Neural cell (in vitro differentiated cells): ENCODE measurements at regions not wholly inside any gene's neighbourhood (a gene's known extent, or its start where the extent isn't known, plus 50 kb on each side); places are given as distances from the start of the nearest gene placed in this dataset.

Experiments used
- H2AFZ ChIP-seq: fragments of 200-600, 300-800 bp; sonication (generic), shearing (Covaris generic); 2 replicates; pipeline ENCODE4 v1.6.0; 2014; ENCODE audit warnings: low read depth, mild to moderate bottlenecking, antibody characterized with exemption, low read length, moderate library complexity
- H3F3A ChIP-seq: fragments of 200-600 bp; shearing (Covaris generic); 2 replicates; pipeline ENCODE4 v1.6.1; 2016; ENCODE audit warnings: mild to moderate bottlenecking, moderate library complexity, mixed read lengths, antibody characterized with exemption, low read length; ENCODE audit not compliant: insufficient read depth, poor library complexity, severe bottlenecking
- H3K27ac ChIP-seq: fragments of 200-600, 300-800 bp; sonication (generic), shearing (Covaris generic); 2 replicates; pipeline ENCODE4 v1.5.1; 2014; ENCODE audit warnings: mild to moderate bottlenecking, low read length, moderate library complexity
- H3K27me3 ChIP-seq: fragments of 300-800, 200-600 bp; sonication (generic), shearing (Covaris generic); 2 replicates; pipeline ENCODE4 v1.6.0; 2014; ENCODE audit warnings: mild to moderate bottlenecking, low read depth, low read length, moderate library complexity; ENCODE audit not compliant: insufficient read depth
- H3K36me3 ChIP-seq: fragments of 300-800, 200-600 bp; sonication (generic), shearing (Covaris generic); 2 replicates; pipeline ENCODE4 v1.5.1; 2014; ENCODE audit warnings: mild to moderate bottlenecking, antibody characterized with exemption, low read length, moderate library complexity; ENCODE audit not compliant: insufficient read depth
- H3K4me2 ChIP-seq: fragments of 300-800, 200-600 bp; sonication (generic), shearing (Covaris generic); 2 replicates; pipeline ENCODE4 v1.6.0; 2014; ENCODE audit warnings: mild to moderate bottlenecking, low read length
- H3K4me3 ChIP-seq: fragments of 300-800, 200-600 bp; sonication (generic), shearing (Covaris generic); 2 replicates; pipeline ENCODE4 v1.5.1; 2014; ENCODE audit warnings: mild to moderate bottlenecking, low read length, moderate library complexity
- H3K79me2 ChIP-seq: fragments of 200-600 bp; shearing (Covaris generic); replicated peaks from 2 replicates; pipeline ENCODE4 v1.6.0; 2014; ENCODE audit warnings: mild to moderate bottlenecking, low read length, moderate library complexity; ENCODE audit not compliant: insufficient read depth
- H3K9ac ChIP-seq: fragments of 300-800, 200-600 bp; sonication (generic), shearing (Covaris generic); 2 replicates; pipeline ENCODE4 v1.6.1; 2016; ENCODE audit warnings: mild to moderate bottlenecking, low read length, mixed read lengths
- H3K9me2 ChIP-seq: fragments of 200-600 bp; shearing (Covaris generic); 2 replicates; pipeline ENCODE4 v1.6.1; 2016; ENCODE audit warnings: mild to moderate bottlenecking, low read length, mixed read lengths; ENCODE audit not compliant: insufficient read depth
- H3K9me3 ChIP-seq: fragments of 200-600, 300-800 bp; sonication (generic), shearing (Covaris generic); 2 replicates; pipeline ENCODE4 v1.6.1; 2016; ENCODE audit warnings: mild to moderate bottlenecking, mixed run types, low read length, moderate library complexity, mixed read lengths
- H4K20me1 ChIP-seq: fragments of 200-600 bp; shearing (Covaris generic); 2 replicates; pipeline ENCODE4 v1.6.1; 2016; ENCODE audit warnings: mild to moderate bottlenecking, mixed run types; ENCODE audit not compliant: insufficient read depth
- EP300 ChIP-seq: fragments of 450-650 bp; conservative IDR thresholded peaks from 2 replicates; pipeline ENCODE4 v1.6.1; 2014; ENCODE audit warnings: antibody characterized with exemption, mild to moderate bottlenecking, moderate library complexity; ENCODE audit not compliant: poor library complexity, severe bottlenecking
- EZH2 ChIP-seq: fragments of 200-600, 300-800 bp; shearing (Covaris generic), sonication (generic); IDR thresholded peaks from 2 replicates; pipeline ENCODE4 v1.6.1; 2014; ENCODE audit warnings: antibody characterized with exemption, low read length, borderline replicate concordance, mild to moderate bottlenecking; ENCODE audit not compliant: insufficient read depth, poor library complexity, severe bottlenecking
- MXI1 ChIP-seq: fragments of 450-650 bp; conservative IDR thresholded peaks from 2 replicates; pipeline ENCODE4 v1.6.1; 2014; ENCODE audit warnings: antibody characterized with exemption, mild to moderate bottlenecking; ENCODE audit not compliant: poor library complexity, severe bottlenecking
- POLR2AphosphoS5 ChIP-seq: IDR thresholded peaks from 2 replicates; pipeline ENCODE4 v1.6.1; 2012
- RAD21 ChIP-seq: fragments of 450-650 bp; conservative IDR thresholded peaks from 2 replicates; pipeline ENCODE4 v1.6.1; 2014; ENCODE audit warnings: antibody characterized with exemption, mild to moderate bottlenecking, moderate library complexity
- SMC3 ChIP-seq: fragments of 450-650 bp; conservative IDR thresholded peaks from 2 replicates; pipeline ENCODE4 v1.6.1; 2014; ENCODE audit warnings: antibody characterized with exemption, mild to moderate bottlenecking, moderate library complexity; ENCODE audit not compliant: poor library complexity
- TAF1 ChIP-seq: IDR thresholded peaks from 2 replicates; pipeline ENCODE4 v1.6.1; 2012; ENCODE audit warnings: low read depth
- TF ChIP-seq, protein P1 (sequence below): IDR thresholded peaks from 2 replicates; pipeline ENCODE4 v1.6.1; 2012; ENCODE audit warnings: borderline replicate concordance
- TF ChIP-seq, protein P2 (sequence below): fragments of 450-650 bp; IDR thresholded peaks from 2 replicates; pipeline ENCODE4 v1.5.1; 2014; ENCODE audit warnings: antibody characterized with exemption, mild to moderate bottlenecking, moderate library complexity; ENCODE audit not compliant: poor library complexity, severe bottlenecking

DNA sequence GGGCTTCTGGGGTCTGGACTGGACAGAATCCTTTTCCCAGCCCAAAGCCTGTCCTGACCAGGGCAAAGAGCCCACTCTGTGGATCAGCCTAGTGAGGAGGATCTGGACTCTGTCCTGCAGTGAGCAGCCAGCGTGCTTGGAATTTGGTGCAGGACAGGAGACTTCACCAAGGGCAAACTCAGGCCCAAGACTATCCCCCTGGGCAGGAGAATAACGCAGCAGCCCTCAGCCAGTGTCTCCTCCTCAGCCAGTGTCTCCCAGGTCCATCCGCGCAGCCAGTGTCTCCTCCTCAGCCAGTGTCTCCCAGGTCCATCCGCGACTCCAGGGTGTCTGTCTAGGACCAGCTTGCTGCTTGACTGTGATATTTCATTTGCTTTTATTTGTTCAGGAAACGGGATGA is 1334.0 kb downstream of the TBC1D22A start:
- no peaks in the 10 kb centered on the region for H4K20me1 ChIP-seq
- no peaks in the 10 kb centered on the region for H3K27me3 ChIP-seq
- H3K9me2 ChIP-seq = no peaks in the 10 kb centered on the region
- no peak overlapping the region for H2AFZ ChIP-seq
- no peak overlapping the region for H3K9ac ChIP-seq
- no peak overlapping the region for H3K27ac ChIP-seq
- H3K79me2 ChIP-seq = no peaks in the 10 kb centered on the region
- no peaks in the 10 kb centered on the region for H3K9me3 ChIP-seq
- no peak overlapping the region for H3K4me3 ChIP-seq
- no peak overlapping the region for H3K4me2 ChIP-seq
- no peaks in the 10 kb centered on the region for H3K36me3 ChIP-seq
- TF ChIP-seq EP300 (no peak), RAD21 (no peak), MXI1 (no peak), POLR2AphosphoS5 (no peak), EZH2 (no peak)
- H3F3A ChIP-seq = no peaks in the 10 kb centered on the region

- H2AFZ ChIP-seq = no peak overlapping the region
- TF ChIP-seq, protein P1, sequence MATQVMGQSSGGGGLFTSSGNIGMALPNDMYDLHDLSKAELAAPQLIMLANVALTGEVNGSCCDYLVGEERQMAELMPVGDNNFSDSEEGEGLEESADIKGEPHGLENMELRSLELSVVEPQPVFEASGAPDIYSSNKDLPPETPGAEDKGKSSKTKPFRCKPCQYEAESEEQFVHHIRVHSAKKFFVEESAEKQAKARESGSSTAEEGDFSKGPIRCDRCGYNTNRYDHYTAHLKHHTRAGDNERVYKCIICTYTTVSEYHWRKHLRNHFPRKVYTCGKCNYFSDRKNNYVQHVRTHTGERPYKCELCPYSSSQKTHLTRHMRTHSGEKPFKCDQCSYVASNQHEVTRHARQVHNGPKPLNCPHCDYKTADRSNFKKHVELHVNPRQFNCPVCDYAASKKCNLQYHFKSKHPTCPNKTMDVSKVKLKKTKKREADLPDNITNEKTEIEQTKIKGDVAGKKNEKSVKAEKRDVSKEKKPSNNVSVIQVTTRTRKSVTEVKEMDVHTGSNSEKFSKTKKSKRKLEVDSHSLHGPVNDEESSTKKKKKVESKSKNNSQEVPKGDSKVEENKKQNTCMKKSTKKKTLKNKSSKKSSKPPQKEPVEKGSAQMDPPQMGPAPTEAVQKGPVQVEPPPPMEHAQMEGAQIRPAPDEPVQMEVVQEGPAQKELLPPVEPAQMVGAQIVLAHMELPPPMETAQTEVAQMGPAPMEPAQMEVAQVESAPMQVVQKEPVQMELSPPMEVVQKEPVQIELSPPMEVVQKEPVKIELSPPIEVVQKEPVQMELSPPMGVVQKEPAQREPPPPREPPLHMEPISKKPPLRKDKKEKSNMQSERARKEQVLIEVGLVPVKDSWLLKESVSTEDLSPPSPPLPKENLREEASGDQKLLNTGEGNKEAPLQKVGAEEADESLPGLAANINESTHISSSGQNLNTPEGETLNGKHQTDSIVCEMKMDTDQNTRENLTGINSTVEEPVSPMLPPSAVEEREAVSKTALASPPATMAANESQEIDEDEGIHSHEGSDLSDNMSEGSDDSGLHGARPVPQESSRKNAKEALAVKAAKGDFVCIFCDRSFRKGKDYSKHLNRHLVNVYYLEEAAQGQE = no peak
- H3K4me3 ChIP-seq = no peak overlapping the region
- H3K4me2 ChIP-seq = no peak overlapping the region
- no peaks in the 10 kb centered on the region for H3K27me3 ChIP-seq
- no peaks in the 10 kb centered on the region for H4K20me1 ChIP-seq
- no peak overlapping the region for H3K9ac ChIP-seq
- no peak overlapping the region for H3K27ac ChIP-seq
- H3K9me3 ChIP-seq = no peaks in the 10 kb centered on the region
- no peaks in the 10 kb centered on the region for H3K36me3 ChIP-seq
- no peaks in the 10 kb centered on the region for H3K79me2 ChIP-seq
- no peaks in the 10 kb centered on the region for H3F3A ChIP-seq
- H3K9me2 ChIP-seq = no peaks in the 10 kb centered on the region
These were observed 1331.5 kb downstream of the TBC1D22A start for GRCh38 chr22:48093981-48094380.

- H3K79me2 ChIP-seq = no peaks in the 10 kb centered on the region
- no peaks in the 10 kb centered on the region for H3F3A ChIP-seq
- H4K20me1 ChIP-seq = no peaks in the 10 kb centered on the region
- TF ChIP-seq EP300 (no peak), RAD21 (no peak), MXI1 (no peak), EZH2 (no peak), SMC3 (no peak), TAF1 (no peak), POLR2AphosphoS5 (no peak)
- TF ChIP-seq, protein P1 = no peak
- TF ChIP-seq, protein P2, sequence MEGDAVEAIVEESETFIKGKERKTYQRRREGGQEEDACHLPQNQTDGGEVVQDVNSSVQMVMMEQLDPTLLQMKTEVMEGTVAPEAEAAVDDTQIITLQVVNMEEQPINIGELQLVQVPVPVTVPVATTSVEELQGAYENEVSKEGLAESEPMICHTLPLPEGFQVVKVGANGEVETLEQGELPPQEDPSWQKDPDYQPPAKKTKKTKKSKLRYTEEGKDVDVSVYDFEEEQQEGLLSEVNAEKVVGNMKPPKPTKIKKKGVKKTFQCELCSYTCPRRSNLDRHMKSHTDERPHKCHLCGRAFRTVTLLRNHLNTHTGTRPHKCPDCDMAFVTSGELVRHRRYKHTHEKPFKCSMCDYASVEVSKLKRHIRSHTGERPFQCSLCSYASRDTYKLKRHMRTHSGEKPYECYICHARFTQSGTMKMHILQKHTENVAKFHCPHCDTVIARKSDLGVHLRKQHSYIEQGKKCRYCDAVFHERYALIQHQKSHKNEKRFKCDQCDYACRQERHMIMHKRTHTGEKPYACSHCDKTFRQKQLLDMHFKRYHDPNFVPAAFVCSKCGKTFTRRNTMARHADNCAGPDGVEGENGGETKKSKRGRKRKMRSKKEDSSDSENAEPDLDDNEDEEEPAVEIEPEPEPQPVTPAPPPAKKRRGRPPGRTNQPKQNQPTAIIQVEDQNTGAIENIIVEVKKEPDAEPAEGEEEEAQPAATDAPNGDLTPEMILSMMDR = no peak
- no peak overlapping the region for H3K27ac ChIP-seq
- H3K4me3 ChIP-seq = no peak overlapping the region
- H3K9ac ChIP-seq = no peak overlapping the region
- H3K9me3 ChIP-seq = no peaks in the 10 kb centered on the region
- no peaks in the 10 kb centered on the region for H3K36me3 ChIP-seq
- no peaks in the 10 kb centered on the region for H3K9me2 ChIP-seq
- H3K27me3 ChIP-seq = no peaks in the 10 kb centered on the region
- H3K4me2 ChIP-seq = no peak overlapping the region
- H2AFZ ChIP-seq = no peak overlapping the region
These were observed 1330.4 kb downstream of the TBC1D22A start for GRCh38 chr22:48092866-48093265.
